NCI-H2196 (cell line): ENCODE measurements at regions not wholly inside any gene's neighbourhood (a gene's known extent, or its start where the extent isn't known, plus 50 kb on each side); places are given as distances from the start of the nearest gene placed in this dataset.

Experiments used
- DNase-seq: peaks from one replicate; lab custom pipeline; 2025; ENCODE audit not compliant: unreplicated experiment; lab: John Stamatoyannopoulos, UW

DNA sequence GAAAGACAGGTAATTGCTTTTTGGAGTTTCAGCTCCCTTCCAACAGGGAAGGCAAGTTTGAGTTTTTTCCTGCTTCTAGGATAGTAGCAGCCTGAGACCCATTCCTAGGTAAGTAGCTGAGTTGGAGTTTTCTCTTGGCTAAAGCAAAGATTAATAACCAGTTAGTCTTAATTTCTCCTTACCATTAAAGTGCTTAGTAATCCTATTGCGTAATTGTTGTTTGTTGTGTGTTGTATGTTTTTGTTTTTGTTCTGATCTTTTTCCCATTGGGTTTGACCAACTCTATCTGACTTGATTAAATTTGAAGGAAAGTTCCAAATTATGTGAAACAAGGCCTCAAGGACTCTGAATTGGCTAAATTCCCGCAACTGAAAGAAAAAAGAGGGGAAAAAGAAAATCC is 83.5 kb downstream of the TBX22 start:
- DNase-seq = no peak

GRCh38 chrX:80120335-80120734 is 105.8 kb downstream of the TBX22 start:
- no peak for DNase-seq

- no peak for DNase-seq
Observed at GRCh38 chrX:80138938-80139337, 124.4 kb downstream of the TBX22 start.

DNA sequence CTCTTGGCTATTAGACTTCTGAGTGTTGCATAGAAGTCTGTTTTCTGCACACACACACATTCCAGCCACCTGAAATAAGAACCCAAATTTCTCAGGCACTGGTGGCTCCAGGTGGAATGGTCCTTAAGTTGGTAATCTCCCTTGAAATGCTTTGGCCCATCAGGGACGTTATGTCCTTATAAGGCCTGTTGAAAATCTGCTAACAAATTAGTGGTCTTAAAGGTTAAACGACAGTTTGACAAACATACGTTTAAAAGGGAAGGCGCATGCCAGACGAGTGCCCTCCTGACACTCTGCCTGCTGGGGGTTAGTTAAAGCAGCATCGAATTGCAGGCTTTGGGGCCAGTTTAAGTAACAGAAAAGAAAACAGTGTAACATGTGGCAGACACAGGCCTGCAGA is 125.0 kb downstream of the TBX22 start:
- DNase-seq = no peak

DNA sequence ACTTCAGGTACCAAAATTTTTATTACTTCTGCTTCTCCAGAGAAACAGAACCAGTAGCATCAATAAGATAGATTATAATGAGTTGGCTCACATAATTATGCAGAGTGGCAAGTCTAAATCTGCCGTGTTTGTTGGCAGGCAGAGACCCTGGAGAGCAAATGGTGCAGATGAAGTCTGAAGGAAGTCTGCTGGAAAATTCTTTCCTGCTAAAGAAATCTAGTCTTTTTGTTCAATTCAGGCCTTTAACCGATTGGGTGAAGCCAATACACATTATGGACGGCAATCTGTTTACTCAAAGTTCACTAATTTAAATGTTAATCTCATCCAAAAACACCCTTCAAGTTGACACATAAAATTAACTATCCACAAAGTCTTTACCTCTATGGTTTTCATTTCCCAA is 156.0 kb downstream of the TBX22 start:
- DNase-seq = no peak

GRCh38 chrX:80173261-80173660 is 158.7 kb downstream of the TBX22 start:
- DNase-seq = no peak

DNA sequence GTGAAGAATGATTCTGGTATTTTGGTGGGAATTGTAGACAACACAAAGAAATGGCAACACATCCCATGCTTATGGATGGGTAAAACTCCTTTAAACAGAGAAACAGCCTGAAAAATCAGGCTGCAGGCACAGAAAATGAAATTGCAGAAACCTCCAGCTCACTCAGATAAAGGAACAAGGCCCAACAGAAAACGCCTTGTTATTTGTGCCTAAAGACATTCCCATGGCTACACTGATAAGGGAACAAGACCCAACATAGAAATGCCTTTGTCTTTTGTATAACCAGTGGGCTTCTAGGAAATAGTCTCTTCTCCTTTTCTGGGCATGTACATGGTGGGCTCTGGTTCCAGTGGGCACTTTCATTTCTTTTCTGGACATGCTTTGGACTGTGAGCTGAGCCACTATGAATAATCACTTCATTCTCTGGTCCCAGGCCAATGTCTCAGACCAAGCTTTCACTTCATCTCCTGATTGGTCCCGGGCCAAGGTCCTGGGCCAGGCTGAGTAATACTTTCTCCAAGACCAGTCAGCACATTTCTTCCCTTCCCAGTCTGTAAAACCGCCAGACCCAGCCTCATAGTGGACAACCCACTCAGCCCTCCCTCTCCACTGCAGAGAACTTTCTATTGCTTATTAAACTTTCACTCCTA is 160.5 kb downstream of the TBX22 start:
- DNase-seq = no peak

GRCh38 chrX:80181079-80181478 is 166.5 kb downstream of the TBX22 start:
- no peak for DNase-seq

GRCh38 chrX:80184854-80185253 is 170.3 kb downstream of the TBX22 start:
- DNase-seq = no peak

DNA sequence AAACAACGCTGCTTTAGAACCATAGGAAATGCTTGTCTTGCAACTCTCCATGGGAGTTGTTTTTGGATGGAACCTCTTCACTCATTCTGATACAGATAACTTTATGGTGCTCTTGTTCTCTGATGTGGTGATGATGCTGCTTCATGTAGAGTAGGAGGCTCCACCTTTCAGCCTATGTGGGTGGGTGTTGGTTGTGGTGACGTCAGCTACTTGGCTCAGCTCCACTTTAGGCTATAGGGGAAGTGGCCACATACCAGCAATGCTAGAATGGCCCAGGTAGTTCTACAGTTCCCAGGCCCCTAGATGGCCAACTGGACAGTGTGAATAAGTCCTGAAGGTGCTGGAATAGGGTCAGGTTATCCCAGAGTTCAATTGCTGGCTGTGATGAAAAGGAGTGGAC is 192.1 kb downstream of the TBX22 start:
- no peak for DNase-seq

GRCh38 chrX:80207327-80207726 is 192.8 kb downstream of the TBX22 start:
- no peak for DNase-seq

DNA sequence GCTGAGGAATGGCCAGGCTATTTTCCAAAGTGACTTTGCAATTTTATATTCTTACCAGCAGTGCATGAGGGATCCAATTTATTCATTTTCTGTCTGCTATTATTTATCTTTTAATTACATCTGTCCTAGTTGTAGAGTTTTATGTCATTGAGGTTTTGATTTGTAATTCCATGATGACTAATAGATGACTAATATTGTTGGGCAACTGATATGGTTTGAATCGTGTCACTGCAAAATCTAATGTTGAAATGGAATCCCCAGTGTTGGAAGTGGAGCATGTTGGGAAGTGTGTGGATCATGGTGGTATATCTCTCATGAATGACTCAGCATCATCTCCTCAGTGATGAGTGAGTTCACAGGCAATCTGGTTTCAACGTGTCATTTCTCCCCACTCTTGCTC is 201.5 kb downstream of the TBX22 start:
- no peak for DNase-seq

DNA sequence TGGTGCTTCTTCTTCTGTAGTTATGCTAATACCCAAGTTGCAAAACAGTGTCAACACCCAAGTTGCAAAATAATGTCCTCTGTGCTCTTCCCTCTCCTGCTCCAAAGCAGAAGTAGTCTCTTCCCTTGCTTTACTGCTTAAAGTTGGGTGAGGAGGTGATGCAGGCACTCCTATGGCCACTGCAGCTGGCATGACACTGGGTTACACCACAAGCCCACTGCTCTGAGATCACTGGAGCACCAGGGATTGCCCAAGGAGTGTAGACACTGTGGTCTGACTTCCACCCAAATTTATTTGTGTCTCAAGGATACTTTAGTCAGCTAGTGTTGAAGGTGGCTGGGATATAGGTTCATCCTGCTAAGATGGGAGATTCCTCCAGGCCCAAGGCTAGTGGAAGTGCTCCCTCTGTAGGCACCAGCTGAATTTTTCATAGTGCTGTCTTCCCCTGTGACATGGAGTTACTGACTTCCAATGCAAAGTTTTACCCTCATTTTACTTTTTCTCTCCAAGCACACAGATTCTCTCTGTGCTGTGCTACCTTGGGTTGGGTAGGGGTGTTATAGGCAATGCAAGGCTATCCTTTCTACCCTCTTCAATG is 196.2 kb upstream of the TENT5D start:
- DNase-seq = no peak

DNA sequence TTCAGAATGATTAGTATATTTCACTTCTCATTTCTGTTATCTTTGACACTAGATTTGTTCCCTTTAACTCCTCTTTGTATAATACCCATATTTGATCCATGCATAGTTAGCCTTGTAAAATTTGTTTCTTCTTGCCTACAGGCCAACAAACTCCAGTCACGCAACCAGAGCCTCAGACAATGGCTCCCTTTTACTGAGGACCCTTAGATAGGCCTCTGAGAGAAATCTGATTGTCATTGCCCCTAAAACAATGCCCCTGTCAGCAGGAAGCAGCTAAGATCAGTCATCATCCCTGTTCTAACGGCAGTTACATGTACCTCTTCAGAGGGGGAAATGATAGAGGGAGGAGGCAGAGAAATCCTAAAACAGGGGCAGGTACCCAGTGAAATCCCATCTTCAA is 190.6 kb upstream of the TENT5D start:
- DNase-seq = no peak

DNA sequence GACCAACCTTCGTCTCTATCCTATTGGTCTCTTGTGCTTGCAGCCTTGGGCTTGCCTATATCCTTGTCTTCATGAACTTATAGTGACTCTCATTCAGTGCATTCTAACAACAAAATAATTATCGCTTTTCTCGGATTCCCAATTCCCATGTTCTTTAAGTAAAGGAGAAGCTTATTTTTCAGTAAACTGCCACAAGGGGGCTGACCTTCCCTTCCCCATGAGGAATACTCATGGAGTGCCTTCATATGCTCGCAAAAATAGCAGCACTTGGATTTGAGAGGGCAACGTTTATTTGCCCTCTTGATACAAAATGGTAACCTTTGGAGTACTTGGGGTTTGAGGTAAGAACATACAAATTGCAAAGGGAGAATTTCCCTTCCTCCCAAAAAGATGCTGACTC is 183.2 kb upstream of the TENT5D start:
- DNase-seq = no peak

DNA sequence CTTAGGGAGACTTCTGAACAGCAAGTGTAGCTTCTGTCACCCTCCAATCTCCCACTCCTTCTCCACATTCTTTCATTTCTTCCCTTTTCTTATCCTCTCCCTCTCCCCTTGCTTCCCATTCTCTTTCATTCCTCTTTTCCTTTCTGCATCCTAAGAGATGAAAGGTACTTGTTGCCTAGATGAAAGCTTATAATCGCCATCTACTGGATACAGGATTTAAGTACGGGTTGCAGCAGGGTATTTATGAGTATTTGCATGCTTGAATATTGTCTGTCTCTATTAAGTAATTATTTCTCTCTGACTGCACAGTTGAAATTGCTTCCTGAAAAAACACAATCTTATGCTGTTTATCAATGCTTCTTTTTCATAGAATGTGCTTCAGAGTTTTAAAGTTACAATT is 174.0 kb upstream of the TENT5D start:
- no peak for DNase-seq

- no peak for DNase-seq
Observed at GRCh38 chrX:80266287-80266686, 154.0 kb upstream of the TENT5D start.

GRCh38 chrX:80266979-80267378 is 153.3 kb upstream of the TENT5D start:
- no peak for DNase-seq

GRCh38 chrX:80267790-80268189 is 152.5 kb upstream of the TENT5D start:
- no peak for DNase-seq

- no peak for DNase-seq
Observed at GRCh38 chrX:80282535-80282934, 137.7 kb upstream of the TENT5D start.

DNA sequence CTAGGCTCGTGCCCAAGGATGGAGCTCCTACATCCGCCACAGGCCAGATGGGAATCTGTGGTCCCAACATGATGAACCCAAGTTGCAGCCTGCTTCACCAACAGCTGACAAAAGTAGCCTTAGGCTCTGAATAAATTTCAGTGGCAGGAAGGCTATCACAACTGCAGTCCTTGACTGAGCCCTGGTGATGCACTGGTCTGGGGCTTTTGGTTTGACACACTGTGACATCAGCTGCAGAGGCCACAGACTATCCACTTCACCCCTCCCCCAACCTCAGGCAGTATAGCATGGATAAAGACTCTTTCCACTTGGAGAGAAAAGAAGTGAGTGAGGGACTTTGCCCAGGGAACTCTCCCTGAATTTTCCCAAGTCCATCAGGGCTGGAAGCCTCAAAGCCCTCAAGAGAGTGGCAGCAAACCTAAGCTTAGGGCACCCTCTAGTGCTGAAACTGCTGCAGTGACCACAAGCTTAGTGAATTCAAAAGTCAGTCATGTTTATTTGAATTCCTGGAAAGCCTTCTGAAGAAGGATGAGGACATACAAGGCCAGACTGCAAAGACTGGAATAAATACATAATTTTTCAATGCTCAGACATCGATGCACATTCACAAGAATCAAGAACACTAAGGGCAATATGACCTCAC is 135.0 kb upstream of the TENT5D start:
- peak; percentile 3 for DNase-seq

DNA sequence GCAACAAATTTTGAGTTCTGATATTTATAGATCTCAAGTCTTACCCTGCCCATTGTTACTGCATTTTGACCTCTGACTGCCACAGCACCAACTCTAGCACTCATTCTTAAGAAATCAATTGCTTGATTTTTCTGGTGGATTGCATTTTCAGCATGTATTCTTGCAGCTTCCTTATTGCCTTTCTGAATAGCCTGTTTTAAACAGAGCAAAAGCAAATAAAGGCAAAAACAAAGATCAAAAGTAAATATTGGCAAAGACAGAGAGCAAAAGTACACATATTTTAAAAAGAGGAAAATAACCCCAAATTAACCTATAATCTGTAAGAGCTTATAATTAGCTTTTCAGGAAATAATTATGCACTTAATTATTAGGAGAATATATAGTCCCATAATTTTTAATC is 129.4 kb upstream of the TENT5D start:
- no peak for DNase-seq

- DNase-seq = no peak
Observed at GRCh38 chrX:80293354-80293753, 126.9 kb upstream of the TENT5D start.
